ENCODE measurements at regions not wholly inside any gene's neighbourhood (a gene's known extent, or its start where the extent isn't known, plus 50 kb on each side); places are given as distances from the start of the nearest gene placed in this dataset.

- TF ChIP-seq CTCF (IDR thresholded peaks at IDR 0.05; ENCODE audit: control extremely low read depth, extremely low read depth, low read depth, missing control alignments) = no peak
- POLR2A ChIA-PET = no interaction called here
- CTCF ChIA-PET = interaction anchor here (1.5 kb wide), 1 partner anchor 51 kb away, joined by 3 read pairs; no protein-coding TSS in a partner anchor
- DNase-seq (ENCODE audit: extremely low spot score) = no peak
Observed at GRCh38 chr16:51410125-51410524, 259.1 kb upstream of the SALL1 start.

- POLR2A ChIA-PET = no interaction called here
Observed at GRCh38 chr16:51409001-51409675, 258.1 kb upstream of the SALL1 start.

GRCh38 chr16:51408357-51408756 lies 257.3 kb upstream of the SALL1 start:
- no peak for DNase-seq (ENCODE audit: extremely low spot score)
- TF ChIP-seq CTCF (IDR thresholded peaks at IDR 0.05; ENCODE audit: control extremely low read depth, extremely low read depth, low read depth, missing control alignments) = no peak
- ChIA-PET POLR2A (no interaction called here), CTCF (interaction anchor here (0.7 kb wide), 1 partner anchor 9 kb away, joined by 3 read pairs; no protein-coding TSS in a partner anchor)

More at GRCh38 chr16:51409001-51409675, 258.1 kb upstream of the SALL1 start:
- no peak for TF ChIP-seq CTCF (IDR thresholded peaks at IDR 0.05; ENCODE audit: control extremely low read depth, extremely low read depth, low read depth, missing control alignments)
- no peak for DNase-seq (ENCODE audit: extremely low spot score)
- CTCF ChIA-PET = interaction anchor here (0.7 kb wide), 1 partner anchor 10 kb away, joined by 3 read pairs; no protein-coding TSS in a partner anchor

- ChIA-PET POLR2A (no interaction called here), CTCF (no interaction called here)
- no peak for TF ChIP-seq CTCF (IDR thresholded peaks at IDR 0.05; ENCODE audit: control extremely low read depth, extremely low read depth, low read depth, missing control alignments)
- no peak for DNase-seq (ENCODE audit: extremely low spot score)
Observed at GRCh38 chr16:51407921-51408320, 256.9 kb upstream of the SALL1 start.

GRCh38 chr16:51407199-51407598 lies 256.1 kb upstream of the SALL1 start:
- ChIA-PET POLR2A (no interaction called here), CTCF (no interaction called here)
- TF ChIP-seq CTCF (IDR thresholded peaks at IDR 0.05; ENCODE audit: control extremely low read depth, extremely low read depth, low read depth, missing control alignments) = no peak
- no peak for DNase-seq (ENCODE audit: extremely low spot score)

- ChIA-PET CTCF (interaction anchor here (0.9 kb wide), 1 partner anchor 22 kb away, joined by 3 read pairs; no protein-coding TSS in a partner anchor), POLR2A (no interaction called here)
- no peak for TF ChIP-seq CTCF (IDR thresholded peaks at IDR 0.05; ENCODE audit: control extremely low read depth, extremely low read depth, low read depth, missing control alignments)
- DNase-seq (ENCODE audit: extremely low spot score) = no peak
Observed at GRCh38 chr16:51405361-51405760, 254.3 kb upstream of the SALL1 start.

All from GM10248 (cell line).